ENCODE measurements at regions not wholly inside any gene's neighbourhood (a gene's known extent, or its start where the extent isn't known, plus 50 kb on each side); places are given as distances from the start of the nearest gene placed in this dataset.

DNA sequence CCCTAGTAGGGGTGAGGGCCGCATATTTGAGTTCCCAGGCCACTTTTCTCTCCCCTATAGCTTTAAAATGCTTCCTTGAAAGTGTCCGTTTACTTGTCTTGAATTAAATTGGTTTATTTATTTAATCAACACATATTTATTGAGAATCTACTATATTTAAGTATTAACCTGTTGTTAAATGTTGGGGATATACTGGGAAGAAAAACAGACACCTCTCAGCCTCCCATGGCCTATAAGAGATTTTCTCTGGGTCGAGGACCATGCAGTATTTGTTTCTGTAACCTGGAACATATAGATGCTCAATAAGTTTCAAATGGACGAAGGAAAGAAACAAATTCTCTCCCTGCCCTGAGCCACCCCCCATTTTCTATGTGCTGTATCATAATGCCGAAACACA is 98.6 kb downstream of the INSIG2 start (continued):
- TF ChIP-seq ZZZ3 (IDR thresholded peaks at IDR 0.05; ENCODE audit: control insufficient read depth, insufficient read length, low read depth) (no peak), ZBED1 (IDR thresholded peaks at IDR 0.05; ENCODE audit: borderline replicate concordance) (no peak), TARDBP (IDR thresholded peaks at IDR 0.05; ENCODE audit: borderline replicate concordance) (no peak), EZH2 (IDR thresholded peaks at IDR 0.05; ENCODE audit: borderline replicate concordance, control insufficient read depth, low read depth, low read length) (no peak), STAT3 (IDR thresholded peaks at IDR 0.05; ENCODE audit: low read depth, low read length) (no peak), YY1 (IDR thresholded peaks at IDR 0.05; ENCODE audit: low read depth, low read length) (no peak)
- TF ChIP-seq, protein P1, sequence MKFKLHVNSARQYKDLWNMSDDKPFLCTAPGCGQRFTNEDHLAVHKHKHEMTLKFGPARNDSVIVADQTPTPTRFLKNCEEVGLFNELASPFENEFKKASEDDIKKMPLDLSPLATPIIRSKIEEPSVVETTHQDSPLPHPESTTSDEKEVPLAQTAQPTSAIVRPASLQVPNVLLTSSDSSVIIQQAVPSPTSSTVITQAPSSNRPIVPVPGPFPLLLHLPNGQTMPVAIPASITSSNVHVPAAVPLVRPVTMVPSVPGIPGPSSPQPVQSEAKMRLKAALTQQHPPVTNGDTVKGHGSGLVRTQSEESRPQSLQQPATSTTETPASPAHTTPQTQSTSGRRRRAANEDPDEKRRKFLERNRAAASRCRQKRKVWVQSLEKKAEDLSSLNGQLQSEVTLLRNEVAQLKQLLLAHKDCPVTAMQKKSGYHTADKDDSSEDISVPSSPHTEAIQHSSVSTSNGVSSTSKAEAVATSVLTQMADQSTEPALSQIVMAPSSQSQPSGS (IDR thresholded peaks at IDR 0.05; ENCODE audit: low read length) = no peak

DNA sequence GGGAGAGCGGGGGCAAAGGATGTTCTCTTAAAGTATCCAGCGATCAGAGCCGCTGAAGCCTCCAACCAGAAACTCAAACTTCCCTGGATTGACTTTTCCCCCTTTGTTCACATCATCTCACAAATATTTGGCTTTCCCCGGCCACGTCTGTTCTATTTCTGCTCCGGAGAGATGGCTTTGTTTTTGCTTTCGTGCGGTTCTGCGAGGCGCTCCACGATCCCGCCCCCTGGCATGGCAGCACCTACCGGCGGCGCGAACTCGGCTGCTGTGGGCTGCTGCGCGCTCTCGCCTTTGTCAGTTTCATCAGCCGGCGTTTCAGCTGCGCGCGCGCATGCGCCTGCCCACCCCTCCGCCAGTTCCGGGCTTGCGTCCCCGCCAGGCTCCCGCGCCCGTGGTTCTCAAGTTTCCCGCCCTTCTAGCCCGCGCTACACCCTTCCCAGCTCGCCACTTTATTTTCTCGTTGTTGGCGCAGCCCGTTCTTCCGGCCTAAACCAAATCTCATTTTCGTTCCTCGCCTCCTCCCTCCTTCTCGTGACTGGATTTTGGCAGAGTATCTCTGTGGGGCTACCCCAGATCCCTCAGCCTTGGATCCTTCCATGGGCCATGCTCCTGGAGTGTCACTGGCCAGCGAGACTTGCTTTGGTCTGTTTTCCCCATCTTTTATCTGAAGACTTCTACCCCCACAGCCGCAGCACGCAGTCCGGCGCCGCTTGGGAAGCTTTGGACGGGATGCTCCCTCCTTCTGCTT is 98.0 kb downstream of the INSIG2 start:
- no TSS peak for BruUV-seq (replicated peaks)
- Histone ChIP-seq H3K9me3 (replicated peaks; ENCODE audit: control insufficient read depth, insufficient read depth, low read length) (no peaks in the 10 kb centered on the region), H3K4me2 (ENCODE audit: control insufficient read depth, insufficient read depth) (peak overlapping the region; percentile 98), H3K36me3 (ENCODE audit: control insufficient read depth in 2 of 2, insufficient read depth in 2 of 2, low read length in 1 of 2) (no peaks in the 10 kb centered on the region), H3K9ac (ENCODE audit: control insufficient read depth, insufficient read depth, low read length) (peak overlapping the region; percentile 87), H3K79me2 (ENCODE audit: control insufficient read depth, insufficient read depth, low read length) (no peaks in the 10 kb centered on the region), H3K4me3 (peak overlapping the region; percentile 75), H4K20me1 (ENCODE audit: control insufficient read depth, insufficient read depth) (no peaks in the 10 kb centered on the region), H2AFZ (ENCODE audit: control insufficient read depth, low read depth, low read length) (peak overlapping the region; percentile 99), H3K27me3 (replicated peaks in 1 of 2; ENCODE audit: control insufficient read depth in 2 of 2, insufficient read depth in 2 of 2, low read length in 1 of 2) (no peaks in the 10 kb centered on the region; a peak in 3 of 4 replicates), H3K27ac (ENCODE audit: control insufficient read depth, insufficient read depth) (peak overlapping the region; percentile 39; the same call in 1 of the 2 replicates), H3K4me1 (ENCODE audit: control insufficient read depth, insufficient read depth, low read length) (peaks cover 3% of the 10 kb centered on the region)
- DNase-seq (ENCODE audit: low read depth, low spot score) (peak; percentile 44), ATAC-seq (peak; percentile 96), FAIRE-seq (peak; percentile 52)
- ChIA-PET SMC1A (ENCODE audit: uncharacterized antibody, unreplicated experiment) (interaction anchor here (1.1 to 2.3 kb wide), 6 partner anchors 14 to 139 kb away, joined by 4 to 8 read pairs (median 4); partner anchors contain the start of gene INSIG2), RAD21 (ENCODE audit: unreplicated experiment) (interaction anchor here (1.0 to 2.2 kb wide), 3 partner anchors 97 to 139 kb away, joined by 3 to 11 read pairs (median 9); no protein-coding TSS in a partner anchor), POLR2A (interaction anchor here (0.6 to 1.3 kb wide), 2 partner anchors 98 to 132 kb away, joined by 3 to 7 read pairs; partner anchors contain the start of gene INSIG2), CTCF (interaction anchor here (1.0 to 4.1 kb wide), 5 partner anchors 122 to 669 kb away, joined by 3 to 21 read pairs (median 3); no protein-coding TSS in a partner anchor)
- WGBS (ENCODE audit: insufficient coverage, insufficient replicate concordance, low lambda C conversion rate, missing lambda C conversion rate) = 18% methylated on average over 38 of the region's 52 CpGs
- in situ Hi-C loops (cut with MboI) (no loop called here), intact Hi-C loops (cut with micrococcal nuclease; ENCODE audit: unreplicated experiment) (loop anchor here (5.0 kb wide), 2 partner anchors 99 to 129 kb away; partner anchors contain the start of gene INSIG2)
- TF ChIP-seq, protein P1 (IDR thresholded peaks at IDR 0.05; ENCODE audit: low read length) = no peak
- TF ChIP-seq E4F1 (IDR thresholded peaks at IDR 0.05; ENCODE audit: borderline replicate concordance, partially characterized antibody) (no peak), ZBED1 (IDR thresholded peaks at IDR 0.05; ENCODE audit: borderline replicate concordance) (no peak), MXI1 (IDR thresholded peaks at IDR 0.05; ENCODE audit: low read depth, low read length) (no peak), TARDBP (IDR thresholded peaks at IDR 0.05; ENCODE audit: borderline replicate concordance) (no peak)
- TF ChIP-seq, protein P2, sequence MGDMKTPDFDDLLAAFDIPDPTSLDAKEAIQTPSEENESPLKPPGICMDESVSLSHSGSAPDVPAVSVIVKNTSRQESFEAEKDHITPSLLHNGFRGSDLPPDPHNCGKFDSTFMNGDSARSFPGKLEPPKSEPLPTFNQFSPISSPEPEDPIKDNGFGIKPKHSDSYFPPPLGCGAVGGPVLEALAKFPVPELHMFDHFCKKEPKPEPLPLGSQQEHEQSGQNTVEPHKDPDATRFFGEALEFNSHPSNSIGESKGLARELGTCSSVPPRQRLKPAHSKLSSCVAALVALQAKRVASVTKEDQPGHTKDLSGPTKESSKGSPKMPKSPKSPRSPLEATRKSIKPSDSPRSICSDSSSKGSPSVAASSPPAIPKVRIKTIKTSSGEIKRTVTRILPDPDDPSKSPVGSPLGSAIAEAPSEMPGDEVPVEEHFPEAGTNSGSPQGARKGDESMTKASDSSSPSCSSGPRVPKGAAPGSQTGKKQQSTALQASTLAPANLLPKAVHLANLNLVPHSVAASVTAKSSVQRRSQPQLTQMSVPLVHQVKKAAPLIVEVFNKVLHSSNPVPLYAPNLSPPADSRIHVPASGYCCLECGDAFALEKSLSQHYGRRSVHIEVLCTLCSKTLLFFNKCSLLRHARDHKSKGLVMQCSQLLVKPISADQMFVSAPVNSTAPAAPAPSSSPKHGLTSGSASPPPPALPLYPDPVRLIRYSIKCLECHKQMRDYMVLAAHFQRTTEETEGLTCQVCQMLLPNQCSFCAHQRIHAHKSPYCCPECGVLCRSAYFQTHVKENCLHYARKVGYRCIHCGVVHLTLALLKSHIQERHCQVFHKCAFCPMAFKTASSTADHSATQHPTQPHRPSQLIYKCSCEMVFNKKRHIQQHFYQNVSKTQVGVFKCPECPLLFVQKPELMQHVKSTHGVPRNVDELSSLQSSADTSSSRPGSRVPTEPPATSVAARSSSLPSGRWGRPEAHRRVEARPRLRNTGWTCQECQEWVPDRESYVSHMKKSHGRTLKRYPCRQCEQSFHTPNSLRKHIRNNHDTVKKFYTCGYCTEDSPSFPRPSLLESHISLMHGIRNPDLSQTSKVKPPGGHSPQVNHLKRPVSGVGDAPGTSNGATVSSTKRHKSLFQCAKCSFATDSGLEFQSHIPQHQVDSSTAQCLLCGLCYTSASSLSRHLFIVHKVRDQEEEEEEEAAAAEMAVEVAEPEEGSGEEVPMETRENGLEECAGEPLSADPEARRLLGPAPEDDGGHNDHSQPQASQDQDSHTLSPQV (IDR thresholded peaks at IDR 0.05) = no peak

Data from GM12878 (cell line).